HG02938 (cell line): ENCODE measurements at regions not wholly inside any gene's neighbourhood (a gene's known extent, or its start where the extent isn't known, plus 50 kb on each side); places are given as distances from the start of the nearest gene placed in this dataset.
"Not testable (repeated sequence)": the region's sequence is repeated elsewhere in the genome, so short reads cannot be mapped to it uniquely, and the experiment has no call there.

Experiments used
- ATAC-seq: cut with Tn5 transposase; IDR thresholded peaks from one replicate; pipeline ENCODE4 v1.9.1; 2021; ENCODE audit warnings: mild to moderate bottlenecking, moderate library complexity; ENCODE audit not compliant: unreplicated experiment

DNA sequence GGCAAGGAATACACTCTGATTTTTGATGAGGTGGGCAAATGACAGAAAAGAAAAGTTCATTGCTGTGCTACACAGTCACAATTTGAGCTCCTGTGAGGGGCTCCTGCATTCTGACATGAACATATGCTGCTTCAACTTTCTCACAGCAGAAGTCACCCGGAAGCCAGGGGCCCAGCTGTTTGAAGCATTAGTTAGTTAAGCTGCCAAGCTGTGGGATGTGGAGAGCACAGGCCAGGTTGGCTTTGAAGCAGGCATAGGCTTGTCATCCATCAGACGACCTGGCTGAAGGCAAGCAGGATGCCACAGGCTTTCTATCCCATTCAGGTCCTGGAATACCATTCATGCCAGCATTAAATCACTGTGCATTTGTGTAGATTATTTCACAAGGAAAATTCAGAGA lies 63.1 kb downstream of the MTNR1B start:
- ATAC-seq: no peak

DNA sequence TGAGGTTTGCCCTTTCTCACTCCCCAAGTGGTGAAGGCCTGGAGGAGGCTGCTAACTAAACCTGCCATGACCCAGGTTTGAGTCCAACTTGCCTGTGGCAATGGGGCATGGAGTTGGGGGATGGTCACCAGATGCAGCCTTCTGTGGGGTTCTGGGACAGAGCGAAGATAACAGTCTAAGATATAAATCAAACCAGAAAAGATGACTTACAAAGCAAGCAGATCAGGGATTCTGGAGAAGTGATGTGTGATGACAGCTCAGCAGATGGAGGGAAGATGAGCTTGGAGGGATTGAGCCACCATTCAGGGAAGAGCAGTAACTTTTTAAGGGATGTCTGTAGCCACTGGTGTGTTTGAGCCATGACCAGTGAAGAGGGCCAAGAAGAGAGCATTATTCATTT lies 63.6 kb downstream of the MTNR1B start:
- ATAC-seq: no peak

DNA sequence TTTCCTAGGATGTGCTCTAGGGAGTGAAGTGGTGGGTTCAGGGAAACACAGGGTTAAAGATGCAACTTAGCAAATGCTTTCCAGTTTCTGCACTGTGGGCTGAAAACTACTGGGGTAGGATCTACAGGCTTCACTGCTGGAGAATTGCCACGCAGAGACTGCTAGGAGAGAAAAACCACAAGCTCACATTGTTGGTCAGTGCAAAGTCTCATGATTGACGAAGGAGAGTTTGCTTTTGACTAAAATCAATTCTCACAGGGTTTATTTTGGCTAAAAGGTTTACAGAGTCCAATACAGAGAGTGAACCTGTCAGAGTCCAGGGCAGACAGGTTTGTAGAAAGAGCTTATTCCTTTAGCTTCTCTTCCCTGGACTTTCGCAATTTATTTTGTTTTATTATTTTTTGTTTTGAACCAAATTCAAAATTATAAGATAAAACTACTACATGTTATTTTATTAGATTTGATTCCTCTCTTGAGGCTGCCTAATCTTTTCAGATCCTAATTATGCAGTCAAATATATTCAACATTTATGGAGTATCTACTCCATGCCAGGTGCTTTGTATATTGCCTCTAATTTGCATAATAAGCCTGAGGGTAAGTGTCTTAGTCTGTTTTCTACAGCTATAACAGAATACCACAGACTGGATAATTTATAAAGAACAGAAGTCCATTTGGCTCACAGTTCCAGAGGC lies 64.7 kb downstream of the MTNR1B start:
- ATAC-seq: no peak

DNA sequence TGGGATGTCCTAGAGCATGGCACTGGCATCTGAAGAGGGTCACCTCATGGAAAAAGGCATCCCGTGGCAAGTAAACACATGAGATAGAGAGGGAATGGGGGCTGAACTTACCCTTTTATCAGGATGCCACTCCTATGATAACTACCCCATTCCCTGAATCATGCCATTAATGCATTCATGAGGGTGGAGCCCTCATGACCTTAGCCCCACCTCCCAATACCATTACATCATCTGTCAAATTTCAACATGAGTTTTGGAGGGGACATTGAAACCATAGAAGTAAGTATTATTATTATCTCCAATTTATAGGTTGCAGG lies 65.2 kb downstream of the MTNR1B start:
- no peak for ATAC-seq

DNA sequence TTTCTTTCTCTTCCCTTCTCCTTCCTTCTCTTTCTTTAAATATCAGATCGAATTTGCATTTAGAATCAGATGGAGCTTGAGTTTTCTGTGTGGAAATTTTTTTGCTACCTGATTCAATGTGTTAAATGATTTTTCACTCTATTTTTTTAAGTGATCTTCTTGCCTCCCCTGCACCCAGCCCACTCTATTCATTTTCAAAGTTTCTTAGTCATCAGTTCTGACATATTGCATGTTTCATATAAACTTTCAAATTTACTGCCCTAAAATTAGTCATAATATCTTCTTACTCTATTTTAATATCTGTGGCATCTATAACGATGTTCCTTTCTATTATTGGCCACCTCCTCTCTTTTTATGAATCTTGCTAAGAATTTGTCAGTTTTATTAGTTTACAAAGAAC lies 69.1 kb downstream of the MTNR1B start:
- no peak for ATAC-seq

DNA sequence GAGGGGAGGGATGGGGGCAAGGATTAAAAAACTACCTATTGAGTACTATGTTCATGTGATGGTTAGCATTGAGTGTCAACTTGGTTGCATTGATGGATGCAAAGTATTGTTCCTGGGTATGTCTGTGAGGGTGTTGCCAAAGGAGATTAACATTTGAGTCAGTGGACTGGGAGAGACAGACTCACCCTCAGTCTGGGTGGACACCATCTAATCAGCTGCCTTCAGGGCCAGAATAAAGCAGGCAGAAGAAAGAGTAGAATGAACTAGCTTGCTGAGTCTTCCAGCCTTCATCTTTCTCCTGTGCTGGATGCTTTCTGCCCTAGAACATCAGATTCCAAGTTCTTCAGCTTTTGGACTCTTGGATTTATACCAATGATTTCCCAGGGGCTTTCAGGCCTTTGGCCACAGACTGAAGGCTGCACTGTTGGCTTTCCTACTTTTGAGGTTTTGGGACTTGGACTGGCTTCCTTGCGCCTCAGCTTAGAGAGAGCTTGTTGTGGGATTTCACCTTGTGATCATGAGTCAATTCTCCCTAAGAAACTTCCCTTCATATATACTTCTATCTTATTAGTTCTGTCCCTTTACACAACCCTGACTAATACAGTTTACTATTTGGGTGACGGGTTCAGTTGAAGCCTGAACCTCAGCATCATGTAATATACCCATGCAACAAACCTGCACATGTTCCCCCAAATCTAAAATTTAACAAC lies 70.2 kb downstream of the MTNR1B start:
- no peak for ATAC-seq

DNA sequence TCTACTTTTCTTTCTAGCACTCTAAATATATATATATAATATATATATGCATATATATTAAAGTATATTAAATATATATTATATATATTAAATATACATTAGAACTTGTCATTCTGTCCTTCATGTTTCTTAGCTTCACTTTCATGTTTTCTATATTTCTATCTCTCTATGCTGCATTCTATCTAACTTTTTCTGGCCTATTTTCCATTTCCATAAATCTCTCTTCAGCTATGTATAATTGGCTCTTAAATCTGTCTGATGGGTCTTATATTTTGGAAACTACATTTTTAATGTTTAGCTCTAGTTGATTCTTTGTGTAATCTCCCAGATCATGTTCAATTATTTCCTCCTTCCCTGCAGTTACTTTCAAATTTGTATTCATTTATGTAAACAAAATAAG lies 72.2 kb downstream of the MTNR1B start:
- no peak for ATAC-seq

DNA sequence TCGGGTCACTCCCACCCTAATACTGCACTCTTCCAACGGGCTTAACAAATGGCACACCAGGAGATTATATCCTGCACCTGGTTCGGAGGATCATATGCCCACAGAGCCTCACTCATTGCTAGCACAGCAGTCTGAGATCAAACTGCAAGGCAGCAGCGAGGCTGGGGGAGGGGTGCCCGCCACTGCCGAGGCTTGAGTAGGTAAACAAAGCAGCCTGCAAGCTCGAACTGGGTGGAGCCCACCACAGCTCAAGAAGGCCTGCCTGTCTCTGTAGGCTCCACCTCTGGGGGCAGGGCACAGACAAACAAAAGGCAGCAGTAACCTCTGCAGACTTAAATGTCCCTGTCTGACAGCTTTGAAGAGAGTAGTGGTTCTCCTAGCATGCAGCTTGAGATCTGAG lies 73.7 kb downstream of the MTNR1B start:
- ATAC-seq: not testable (repeated sequence)

DNA sequence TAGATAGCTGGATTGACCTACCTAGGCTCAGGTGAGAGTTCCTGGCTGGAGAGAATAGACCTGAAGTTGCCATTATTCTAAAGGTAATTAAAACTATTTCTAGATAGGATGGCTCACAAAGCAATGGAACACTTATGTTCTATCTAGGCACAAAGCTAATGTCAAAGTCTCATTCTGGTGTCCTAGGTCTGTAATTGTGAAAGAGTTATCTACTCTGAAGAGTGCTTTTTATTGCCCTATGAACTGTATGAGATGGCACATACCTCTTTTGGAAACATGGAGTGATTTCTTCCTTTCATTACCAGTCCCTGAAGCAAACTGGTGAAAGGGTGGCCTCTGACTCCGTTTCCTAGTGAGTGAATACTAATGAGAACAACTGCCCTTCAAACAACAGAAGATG lies 80.3 kb downstream of the MTNR1B start:
- ATAC-seq: no peak

DNA sequence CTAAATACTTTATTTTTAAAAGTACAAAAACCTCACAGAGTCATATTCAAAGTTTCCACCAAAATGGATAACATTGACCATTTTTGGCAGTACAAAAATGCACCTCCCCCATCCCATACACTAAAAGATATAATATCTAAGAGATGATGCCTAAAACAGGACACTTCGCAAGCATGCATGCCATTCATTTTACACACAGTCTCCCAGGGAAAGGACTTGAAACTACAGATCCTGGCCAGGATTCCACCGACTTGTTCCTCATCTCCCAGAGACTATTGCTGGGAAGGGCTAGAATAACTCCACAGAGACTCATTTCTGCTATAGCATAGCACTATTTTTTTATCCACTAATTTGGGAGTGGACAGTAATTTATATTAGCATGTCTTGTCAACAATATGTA lies 81.7 kb downstream of the MTNR1B start:
- no peak for ATAC-seq

DNA sequence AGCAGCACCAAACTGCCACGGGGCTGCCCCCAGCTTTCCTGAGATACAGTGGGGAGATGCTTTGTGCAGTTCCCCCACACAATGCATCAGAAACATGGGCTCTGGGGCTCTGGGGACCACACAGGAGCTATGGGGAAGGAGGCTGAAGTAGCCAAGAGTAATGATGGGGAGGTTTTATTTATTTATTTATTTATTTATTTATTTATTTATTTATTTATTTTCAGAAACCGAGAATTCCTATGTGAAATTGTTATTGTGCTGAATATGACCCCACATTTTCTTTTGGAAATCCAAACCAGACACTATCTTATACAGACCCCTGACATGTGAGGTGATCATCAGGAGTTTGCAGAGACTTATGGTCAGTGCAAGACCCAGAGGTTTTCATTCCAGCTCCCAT lies 84.4 kb downstream of the MTNR1B start:
- no peak for ATAC-seq

DNA sequence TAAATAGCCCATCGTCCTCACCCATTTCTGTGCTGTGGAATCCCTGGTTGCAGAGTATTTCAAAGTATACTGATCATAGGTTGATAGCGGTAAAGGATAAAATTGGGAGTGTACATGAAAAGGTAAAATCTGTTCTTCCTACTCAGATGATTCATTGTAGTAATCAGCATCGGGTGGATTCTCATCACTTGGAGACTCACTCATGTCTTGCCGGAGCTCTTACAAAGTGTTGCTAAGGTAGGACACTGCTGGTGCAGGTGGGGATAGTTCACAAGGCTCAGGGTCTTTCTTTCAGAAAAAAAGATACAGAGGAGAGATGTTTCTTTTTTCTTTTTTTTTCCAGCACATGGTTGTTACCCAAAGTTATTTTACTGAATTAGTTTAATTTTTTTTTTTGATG lies 84.8 kb downstream of the MTNR1B start:
- no peak for ATAC-seq

DNA sequence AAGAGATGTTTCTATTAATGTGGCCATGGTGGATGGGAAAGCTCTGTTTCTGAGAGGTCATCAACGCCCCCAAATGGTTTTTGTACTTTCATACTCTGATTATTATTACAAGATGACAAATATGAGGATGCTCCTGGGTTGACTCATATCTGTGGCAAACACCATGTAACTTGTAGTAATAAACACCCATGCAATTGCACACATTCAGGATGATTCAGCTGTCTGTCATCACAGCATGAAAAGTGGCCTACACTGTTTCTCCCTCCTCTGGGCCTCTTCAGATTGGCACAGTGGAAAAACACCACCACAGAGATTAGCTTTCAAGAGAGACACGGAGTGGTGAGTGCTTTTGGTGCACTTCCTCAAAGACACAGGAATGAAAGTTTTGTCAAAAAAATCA lies 85.4 kb downstream of the MTNR1B start:
- ATAC-seq: no peak

DNA sequence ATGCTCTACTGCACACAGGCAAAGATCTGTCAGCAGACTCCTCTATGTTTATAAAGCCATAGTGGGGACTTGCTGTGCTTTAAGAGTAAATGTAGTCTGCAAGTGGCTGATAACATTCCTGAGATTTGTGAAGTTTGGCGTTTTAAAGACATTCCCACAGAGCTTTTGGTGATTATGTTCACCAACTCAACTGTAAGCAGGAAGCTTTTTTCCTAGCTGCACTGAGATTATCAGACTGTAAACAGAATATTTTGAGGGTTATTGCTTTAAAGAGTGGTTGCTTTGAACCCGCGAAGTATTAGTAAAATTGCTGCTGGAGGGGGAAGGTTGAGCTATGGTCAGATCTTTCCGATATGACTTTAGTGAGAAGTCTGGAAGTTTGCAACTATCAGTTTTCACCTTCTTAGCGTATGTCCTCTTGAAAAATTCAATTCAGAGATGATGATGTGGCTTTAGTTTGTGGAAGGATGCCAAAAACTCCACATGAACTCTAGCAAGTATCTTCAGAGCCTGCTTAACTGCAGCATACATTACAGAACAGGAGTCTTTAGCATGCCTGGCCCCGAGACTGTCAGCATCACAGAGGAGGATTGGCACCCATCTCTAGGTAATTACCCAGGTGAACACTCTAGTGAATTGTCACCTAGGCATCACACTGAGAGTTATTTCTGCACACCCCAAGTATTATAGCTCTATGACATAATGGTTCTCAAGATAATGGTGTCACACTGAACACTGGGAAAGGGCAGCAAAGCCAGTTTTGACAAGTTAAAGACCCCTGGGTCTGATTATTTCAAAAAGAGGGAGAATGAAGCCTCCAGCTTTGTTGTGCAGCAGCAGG lies 89.9 kb downstream of the MTNR1B start:
- ATAC-seq: no peak

DNA sequence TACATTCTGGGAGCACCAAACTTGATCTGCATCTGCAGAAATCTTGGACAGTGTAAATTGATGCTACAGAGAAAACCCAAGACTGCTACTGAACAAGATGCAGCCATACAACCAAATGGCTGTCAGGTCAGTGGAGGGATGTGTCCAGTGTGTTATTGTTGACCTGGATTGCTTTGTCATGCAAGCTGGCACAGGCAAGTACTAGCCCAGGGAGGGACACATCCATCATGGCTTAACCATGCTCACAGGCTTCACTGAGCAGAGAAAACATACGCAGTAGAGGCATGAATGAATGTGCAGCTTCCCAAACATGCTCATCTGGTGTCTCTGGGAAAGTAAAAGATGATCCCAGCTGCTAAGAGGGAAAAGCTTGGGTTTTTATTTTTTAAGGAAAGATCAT lies 93.6 kb downstream of the MTNR1B start:
- no peak for ATAC-seq

DNA sequence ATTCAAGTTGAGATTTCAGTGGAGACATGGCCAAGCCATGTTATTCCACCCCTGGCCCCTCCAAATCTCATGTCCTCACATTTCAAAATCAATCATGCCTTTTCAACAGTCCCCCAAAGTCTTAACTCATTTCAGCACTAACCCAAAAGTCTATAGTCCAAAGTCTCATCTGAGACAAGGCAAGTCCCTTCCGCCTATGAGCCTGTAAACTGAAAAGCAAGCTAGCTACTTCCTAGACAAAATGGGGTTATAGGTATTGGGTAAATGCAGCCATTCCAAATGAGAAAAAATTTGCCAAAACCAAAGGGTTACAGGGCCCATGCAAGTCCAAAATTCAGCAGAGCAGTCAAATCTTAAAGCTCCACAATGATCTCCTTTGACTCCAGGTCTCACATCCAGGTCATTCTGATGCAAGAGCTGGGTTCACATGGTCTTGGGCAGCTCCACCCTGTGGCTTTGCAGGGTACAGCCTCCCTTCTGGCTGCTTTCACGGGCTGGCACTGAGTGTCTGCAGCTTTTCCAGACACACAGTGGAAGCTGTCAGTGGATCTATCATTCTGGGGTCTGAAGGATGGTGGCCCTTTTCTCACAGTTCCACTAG lies 95.7 kb downstream of the MTNR1B start:
- not testable (repeated sequence) for ATAC-seq

DNA sequence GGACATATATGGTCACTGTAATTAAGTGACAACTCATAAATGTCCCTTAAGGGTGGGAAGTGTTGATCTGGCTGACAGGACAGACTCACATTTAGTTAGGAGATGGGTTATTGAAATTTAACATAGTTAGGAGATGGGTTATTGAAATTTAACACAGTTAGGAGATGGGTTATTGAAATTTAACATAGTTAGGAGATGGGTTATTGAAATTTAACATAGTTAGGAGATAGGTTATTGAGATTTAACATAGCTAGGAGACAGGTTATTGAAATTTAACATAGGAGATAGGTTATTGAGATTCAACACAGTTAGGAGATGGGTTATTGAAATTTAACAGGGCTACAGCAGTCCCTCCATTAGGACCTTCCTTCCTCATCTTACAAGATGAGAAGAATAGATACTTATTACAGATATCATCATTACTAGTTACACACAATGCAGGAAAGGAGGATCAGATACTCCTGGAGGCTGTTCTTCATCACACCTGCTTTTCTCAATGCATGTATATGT lies 98.5 kb downstream of the MTNR1B start:
- no peak for ATAC-seq

DNA sequence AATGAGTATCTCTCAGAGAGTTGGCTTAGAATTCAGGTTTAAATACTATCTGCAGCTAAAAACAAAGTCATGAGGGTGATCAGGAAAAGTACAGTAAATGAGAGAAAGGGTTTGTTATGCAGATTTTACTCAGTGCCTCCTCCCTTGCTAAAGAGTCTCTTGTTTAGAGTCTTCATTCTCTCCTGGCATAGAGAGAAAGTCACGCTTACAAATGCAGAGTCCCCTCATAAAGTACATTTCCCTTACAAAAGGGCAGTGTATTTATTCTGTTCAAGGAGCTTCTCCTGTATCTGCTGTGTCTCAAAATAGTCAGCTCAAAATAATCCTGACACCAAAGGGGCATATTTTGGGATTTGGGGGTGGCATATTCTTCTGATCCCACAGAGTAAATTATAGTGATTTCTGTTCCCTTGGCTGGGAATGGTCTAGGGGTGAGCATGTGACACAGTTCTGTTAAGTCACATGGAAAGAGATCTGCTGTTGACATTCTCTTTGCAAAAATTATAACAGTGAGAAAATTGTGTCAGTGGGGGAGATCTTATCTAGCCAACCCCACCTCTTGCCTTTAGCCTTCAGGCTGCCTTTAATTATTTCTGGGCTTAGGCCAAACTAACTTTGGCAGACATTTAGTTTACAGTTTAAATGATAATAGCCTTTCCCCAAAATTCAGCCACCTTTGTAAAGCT lies 102.9 kb downstream of the MTNR1B start:
- ATAC-seq: no peak

DNA sequence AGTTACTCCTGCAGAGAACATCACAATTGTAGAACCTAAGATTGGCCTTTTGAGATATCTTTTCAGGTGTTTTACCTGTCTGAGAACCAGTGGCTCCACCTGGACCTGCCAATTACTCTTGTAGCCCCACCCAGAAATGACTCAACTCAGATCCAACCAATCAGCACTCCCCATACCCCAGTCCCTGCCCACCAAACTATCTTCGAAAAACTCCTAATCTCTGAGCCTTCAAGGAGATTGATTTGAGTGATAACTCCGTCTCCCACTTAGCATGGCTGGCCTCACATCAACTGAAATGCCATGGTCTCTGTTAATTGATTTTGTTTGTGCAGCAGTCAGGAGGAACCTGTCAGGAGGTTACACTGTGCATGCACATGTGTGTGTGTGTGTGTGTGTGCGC lies 103.6 kb downstream of the MTNR1B start:
- ATAC-seq: no peak

DNA sequence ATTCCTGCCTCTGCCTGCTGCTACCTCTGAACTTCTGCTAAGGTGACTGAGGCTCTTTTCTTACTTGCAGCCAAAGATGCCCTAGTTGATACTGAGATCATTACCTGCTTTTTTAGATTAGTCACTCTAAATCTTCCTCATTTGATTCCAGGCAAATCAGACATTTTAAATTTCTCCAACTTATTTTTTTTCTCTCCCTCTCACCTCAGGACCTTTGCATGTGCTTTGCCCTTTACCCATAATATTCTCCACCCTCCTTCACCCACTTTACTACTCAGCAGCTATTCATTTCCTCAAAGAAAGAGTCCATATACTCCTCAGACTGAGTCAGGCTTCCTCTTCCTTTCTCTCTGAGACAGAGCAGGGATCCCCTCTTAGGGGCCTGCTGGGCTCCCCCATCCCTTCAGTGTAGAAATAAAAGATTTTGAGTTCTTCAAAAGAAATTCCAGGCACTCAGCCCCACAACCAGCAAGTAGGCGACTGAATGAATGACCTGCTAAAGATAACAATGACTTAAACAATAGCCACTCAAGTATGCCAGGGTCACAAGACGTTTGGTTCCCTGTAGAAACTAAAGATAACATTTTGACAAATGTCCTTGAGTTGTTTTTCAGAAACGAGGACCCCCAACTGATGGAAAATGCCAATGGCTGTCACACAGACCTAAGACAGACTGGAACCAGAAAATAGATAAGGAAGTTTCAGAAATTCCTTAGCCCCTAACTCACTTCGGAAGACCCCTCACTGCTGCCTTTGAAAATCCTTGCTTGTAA lies 104.2 kb downstream of the MTNR1B start:
- ATAC-seq: no peak
